Activated naive CD8-positive, alpha-beta T cell treated with anti-CD3 and anti-CD28 coated beads, Interleukin-2, amount 50 U/mL, for 24 hours (primary cell): ENCODE measurements at regions not wholly inside any gene's neighbourhood (a gene's known extent, or its start where the extent isn't known, plus 50 kb on each side); places are given as distances from the start of the nearest gene placed in this dataset.

Experiments
- ATAC-seq: fragments of 150-1000 bp; cut with Tn5 transposase; one replicate; pipeline ENCODE4 v1.10.0; 2021
- DNase-seq: peaks from one replicate; pipeline ENCODE4 v3.0.0; 2021
- H3K27ac Mint-ChIP-seq: one replicate; pipeline ENCODE4 v1.8.0; 2021; ENCODE audit warnings: mild to moderate bottlenecking, mixed read lengths
- H3K27me3 Mint-ChIP-seq: one replicate; pipeline ENCODE4 v1.8.0; 2021; ENCODE audit warnings: mixed read lengths
- H3K36me3 Mint-ChIP-seq: one replicate; pipeline ENCODE4 v1.8.0; 2021; ENCODE audit warnings: low read depth, mixed read lengths
- H3K4me1 Mint-ChIP-seq: one replicate; pipeline ENCODE4 v1.8.0; 2021; ENCODE audit warnings: mixed read lengths
- H3K4me3 Mint-ChIP-seq: one replicate; pipeline ENCODE4 v1.8.0; 2021; ENCODE audit warnings: mild to moderate bottlenecking, moderate library complexity, mixed read lengths
- H3K9me3 Mint-ChIP-seq: one replicate; pipeline ENCODE4 v1.8.0; 2021; ENCODE audit warnings: mixed read lengths

- H3K36me3 Mint-ChIP-seq: no peaks in the 10 kb centered on the region
- H3K27ac Mint-ChIP-seq: peak overlapping the region; percentile 9
- ATAC-seq: no peak
- peaks cover 11% of the 10 kb centered on the region for H3K4me1 Mint-ChIP-seq
- H3K9me3 Mint-ChIP-seq: no peaks in the 10 kb centered on the region
- DNase-seq: no peak
- H3K27me3 Mint-ChIP-seq: no peaks in the 10 kb centered on the region
- H3K4me3 Mint-ChIP-seq: no peak overlapping the region
Observed at GRCh38 chr2:12320027-12320734, 396.6 kb upstream of the TRIB2 start.

GRCh38 chr2:12320991-12321641, 395.6 kb upstream of the TRIB2 start:
- H3K4me3 Mint-ChIP-seq: no peak overlapping the region
- H3K4me1 Mint-ChIP-seq: peaks cover 16% of the 10 kb centered on the region
- H3K27ac Mint-ChIP-seq: no peak overlapping the region
- no peaks in the 10 kb centered on the region for H3K36me3 Mint-ChIP-seq
- no peaks in the 10 kb centered on the region for H3K27me3 Mint-ChIP-seq
- ATAC-seq: no peak
- no peak for DNase-seq
- no peaks in the 10 kb centered on the region for H3K9me3 Mint-ChIP-seq

DNA sequence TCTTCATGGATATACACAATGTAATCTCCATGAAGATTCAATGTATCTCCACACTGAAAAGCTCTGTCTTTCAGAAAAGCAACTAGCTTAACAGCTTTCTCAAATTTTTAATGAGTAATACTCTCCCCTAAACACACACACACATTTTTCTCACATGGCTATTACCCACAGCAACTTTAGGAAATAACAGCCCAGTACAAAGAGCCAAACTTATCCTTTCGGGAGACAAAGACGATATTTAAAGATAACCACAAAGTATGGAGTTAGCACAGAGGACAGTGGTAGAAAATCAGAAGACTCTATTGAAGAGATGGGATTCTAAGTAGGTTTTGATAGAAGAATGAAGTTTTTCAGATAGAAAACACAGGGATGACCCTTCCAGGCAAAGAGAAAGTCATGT, 394.9 kb upstream of the TRIB2 start:
- Mint-ChIP-seq H3K4me3 (no peak overlapping the region), H3K27ac (no peak overlapping the region), H3K4me1 (peaks cover 16% of the 10 kb centered on the region), H3K9me3 (no peaks in the 10 kb centered on the region), H3K36me3 (no peaks in the 10 kb centered on the region), H3K27me3 (peaks cover 3% of the 10 kb centered on the region)
- no peak for ATAC-seq
- DNase-seq: no peak

DNA sequence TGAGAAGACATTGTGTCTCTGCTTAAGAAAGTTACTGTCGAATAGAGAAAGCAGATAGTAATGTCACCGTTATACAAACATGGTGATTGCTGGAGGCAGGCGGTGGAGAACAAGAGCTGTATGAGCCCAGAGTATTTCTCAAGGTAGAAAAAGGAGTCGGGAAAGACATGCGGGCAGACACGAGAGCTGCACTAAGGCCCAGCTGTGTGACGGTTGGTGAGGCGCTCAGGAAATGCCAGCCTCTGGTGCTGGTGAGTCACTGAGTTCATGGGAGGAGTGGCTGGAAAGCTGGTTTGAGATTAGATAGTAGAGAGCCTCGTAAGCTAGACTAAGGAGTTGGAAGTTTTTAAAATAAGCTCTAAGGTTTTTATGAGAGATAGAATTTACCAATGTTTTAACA, 390.9 kb upstream of the TRIB2 start:
- no peak for DNase-seq
- Mint-ChIP-seq H3K4me3 (no peak overlapping the region), H3K9me3 (peaks cover 3% of the 10 kb centered on the region), H3K4me1 (peaks cover 11% of the 10 kb centered on the region), H3K36me3 (no peaks in the 10 kb centered on the region), H3K27ac (no peak overlapping the region), H3K27me3 (peaks cover 5% of the 10 kb centered on the region)
- ATAC-seq: no peak

GRCh38 chr2:12326449-12327190, 390.1 kb upstream of the TRIB2 start:
- Mint-ChIP-seq H3K27ac (no peak overlapping the region), H3K27me3 (peaks cover 5% of the 10 kb centered on the region), H3K4me3 (no peak overlapping the region), H3K9me3 (peaks cover 7% of the 10 kb centered on the region), H3K36me3 (no peaks in the 10 kb centered on the region), H3K4me1 (peaks cover 7% of the 10 kb centered on the region)
- no peak for DNase-seq
- peak; percentile 33 for ATAC-seq

GRCh38 chr2:12330916-12331315, 385.8 kb upstream of the TRIB2 start:
- Mint-ChIP-seq H3K9me3 (peaks cover 9% of the 10 kb centered on the region), H3K36me3 (no peaks in the 10 kb centered on the region), H3K4me3 (no peak overlapping the region), H3K27me3 (peaks cover 19% of the 10 kb centered on the region), H3K27ac (no peak overlapping the region), H3K4me1 (peaks cover 13% of the 10 kb centered on the region)
- ATAC-seq (no peak), DNase-seq (no peak)

DNA sequence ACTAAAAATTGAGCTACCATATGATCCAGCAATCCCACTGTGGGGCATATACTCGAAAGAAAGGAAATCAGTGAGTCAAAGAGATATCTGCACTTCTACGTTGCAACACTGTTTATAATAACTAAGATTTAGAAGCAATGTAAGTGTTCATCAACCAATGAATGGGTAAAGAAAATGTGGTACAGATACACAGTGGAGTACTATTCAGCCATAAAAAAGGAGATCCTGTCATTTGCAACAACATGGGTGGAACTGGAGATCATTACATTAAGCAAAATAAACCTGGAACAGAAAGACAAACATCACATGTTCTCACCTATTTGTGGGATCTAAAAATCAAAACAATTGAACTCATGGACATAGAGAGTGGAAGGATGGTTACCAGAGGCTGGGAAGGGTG, 385.0 kb upstream of the TRIB2 start:
- H3K4me3 Mint-ChIP-seq: no peak overlapping the region
- ATAC-seq: no peak
- H3K27me3 Mint-ChIP-seq: peaks cover 16% of the 10 kb centered on the region
- H3K4me1 Mint-ChIP-seq: peaks cover 12% of the 10 kb centered on the region
- no peak overlapping the region for H3K27ac Mint-ChIP-seq
- H3K36me3 Mint-ChIP-seq: no peaks in the 10 kb centered on the region
- peaks cover 9% of the 10 kb centered on the region for H3K9me3 Mint-ChIP-seq
- no peak for DNase-seq

DNA sequence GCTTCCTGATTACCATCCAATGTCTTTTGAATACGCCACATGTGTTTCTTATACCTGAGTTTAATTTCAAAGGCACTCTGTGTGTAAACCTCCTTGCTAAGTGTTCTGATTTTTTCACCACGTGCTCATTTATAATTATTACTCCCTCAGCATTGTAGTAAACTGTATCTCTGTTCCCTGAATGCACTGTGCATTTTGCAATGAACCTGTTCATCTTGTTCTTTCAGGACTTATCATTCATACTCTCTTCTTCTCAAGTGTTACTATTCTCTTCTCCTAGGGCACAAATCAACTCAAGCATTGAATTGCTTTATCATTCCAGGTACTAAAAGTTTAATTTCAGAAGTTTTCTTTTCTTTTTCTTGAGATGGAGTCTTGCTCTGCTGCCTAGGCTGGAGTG, 383.4 kb upstream of the TRIB2 start:
- H3K4me3 Mint-ChIP-seq: no peak overlapping the region
- peaks cover 14% of the 10 kb centered on the region for H3K27me3 Mint-ChIP-seq
- no peak overlapping the region for H3K27ac Mint-ChIP-seq
- DNase-seq (no peak), ATAC-seq (no peak)
- peaks cover 6% of the 10 kb centered on the region for H3K9me3 Mint-ChIP-seq
- no peaks in the 10 kb centered on the region for H3K36me3 Mint-ChIP-seq
- peaks cover 10% of the 10 kb centered on the region for H3K4me1 Mint-ChIP-seq

DNA sequence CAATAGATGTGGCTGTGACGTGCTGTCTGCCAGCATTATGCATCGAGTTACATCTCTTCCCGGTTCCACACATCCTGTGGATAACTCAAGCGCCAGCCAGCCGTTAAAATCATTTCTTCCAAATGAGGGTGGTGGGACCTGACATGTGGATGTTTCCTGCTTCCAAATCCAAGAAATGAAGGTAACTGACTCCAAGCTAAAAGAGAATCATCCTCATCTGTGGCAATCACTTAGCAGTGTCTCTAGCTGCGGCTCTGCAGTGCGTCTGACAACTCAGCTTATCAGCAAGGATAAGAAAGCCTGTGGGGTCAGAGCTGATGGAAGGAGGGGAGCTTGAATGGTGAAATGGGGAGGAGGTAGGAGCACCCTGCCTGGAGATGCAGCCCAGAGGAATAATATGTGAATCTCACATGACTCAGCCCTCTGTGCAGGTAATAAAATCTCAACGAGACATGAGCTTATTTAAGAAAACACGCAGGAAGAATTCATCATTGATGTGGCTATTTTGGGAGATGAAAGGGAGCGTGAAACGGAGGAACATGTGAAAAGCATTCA, 382.2 kb upstream of the TRIB2 start:
- peaks cover 6% of the 10 kb centered on the region for H3K9me3 Mint-ChIP-seq
- peaks cover 14% of the 10 kb centered on the region for H3K27me3 Mint-ChIP-seq
- H3K4me3 Mint-ChIP-seq: no peak overlapping the region
- DNase-seq (no peak), ATAC-seq (no peak)
- H3K4me1 Mint-ChIP-seq: peaks cover 10% of the 10 kb centered on the region
- no peak overlapping the region for H3K27ac Mint-ChIP-seq
- no peaks in the 10 kb centered on the region for H3K36me3 Mint-ChIP-seq

DNA sequence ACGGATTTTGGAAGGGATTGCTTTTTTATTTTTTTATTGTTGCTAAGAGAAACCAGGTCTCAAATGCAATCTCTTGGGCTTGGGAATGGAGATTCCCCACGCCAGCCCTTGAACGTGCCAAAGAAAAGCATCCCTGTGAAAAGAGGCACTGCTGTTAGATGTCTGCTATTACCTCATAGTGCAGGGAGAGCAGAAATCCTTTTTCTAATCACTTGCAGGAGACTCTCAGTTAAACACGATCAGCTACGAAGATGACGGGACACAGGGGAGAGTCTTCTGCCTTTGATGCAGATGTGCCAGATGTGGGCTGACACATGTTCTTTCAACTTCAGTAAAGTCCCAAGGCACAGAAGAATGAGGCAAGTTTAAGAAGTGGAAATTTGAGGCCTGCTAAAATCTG, 381.6 kb upstream of the TRIB2 start:
- Mint-ChIP-seq H3K4me3 (no peak overlapping the region), H3K27me3 (peaks cover 14% of the 10 kb centered on the region), H3K9me3 (peaks cover 6% of the 10 kb centered on the region), H3K27ac (no peak overlapping the region), H3K4me1 (peaks cover 10% of the 10 kb centered on the region), H3K36me3 (no peaks in the 10 kb centered on the region)
- DNase-seq: no peak
- ATAC-seq: no peak

GRCh38 chr2:12335995-12336394, 380.7 kb upstream of the TRIB2 start:
- ATAC-seq: no peak
- Mint-ChIP-seq H3K27me3 (peaks cover 14% of the 10 kb centered on the region), H3K9me3 (peaks cover 6% of the 10 kb centered on the region), H3K36me3 (no peaks in the 10 kb centered on the region), H3K27ac (no peak overlapping the region), H3K4me1 (peaks cover 10% of the 10 kb centered on the region), H3K4me3 (no peak overlapping the region)
- DNase-seq: no peak

DNA sequence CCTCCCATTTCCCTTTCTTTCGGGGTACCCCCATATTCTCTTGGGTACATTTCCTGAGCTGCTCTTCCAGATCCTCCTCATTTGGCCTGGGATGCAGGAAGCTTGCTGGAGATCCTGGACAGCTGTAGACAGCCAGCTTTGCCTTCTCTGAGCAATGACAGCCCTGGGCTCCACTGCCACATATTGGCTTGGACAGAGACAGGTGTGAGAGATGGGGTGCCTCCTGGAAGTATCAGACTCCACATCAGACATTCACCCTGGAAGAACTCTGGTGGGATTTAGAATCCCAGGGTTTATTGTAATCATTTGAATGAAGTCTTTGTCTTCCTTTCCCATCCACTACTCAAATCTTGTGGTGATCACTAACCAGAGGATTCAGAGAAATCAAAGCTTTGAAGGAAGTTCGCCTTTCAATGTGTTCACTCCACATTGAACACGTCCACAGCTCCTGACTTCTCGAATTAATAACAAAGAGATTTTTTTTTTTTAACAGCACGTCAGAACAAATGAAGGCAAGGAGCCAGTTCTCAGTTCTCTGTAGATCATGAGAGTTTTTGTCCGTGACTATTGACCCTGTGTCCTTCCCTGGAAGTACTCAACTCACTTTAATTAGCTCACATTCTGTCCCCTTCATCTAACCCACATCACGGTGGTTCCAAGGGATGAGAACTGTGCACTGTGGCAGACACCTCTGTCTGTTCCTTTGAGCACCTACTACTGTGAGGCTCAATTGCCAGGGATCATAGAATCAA, 377.6 kb upstream of the TRIB2 start:
- H3K4me3 Mint-ChIP-seq: no peak overlapping the region
- peaks cover 8% of the 10 kb centered on the region for H3K27me3 Mint-ChIP-seq
- ATAC-seq (no peak), DNase-seq (no peak)
- H3K9me3 Mint-ChIP-seq: no peaks in the 10 kb centered on the region
- H3K4me1 Mint-ChIP-seq: peaks cover 8% of the 10 kb centered on the region
- H3K27ac Mint-ChIP-seq: no peak overlapping the region
- H3K36me3 Mint-ChIP-seq: no peaks in the 10 kb centered on the region

DNA sequence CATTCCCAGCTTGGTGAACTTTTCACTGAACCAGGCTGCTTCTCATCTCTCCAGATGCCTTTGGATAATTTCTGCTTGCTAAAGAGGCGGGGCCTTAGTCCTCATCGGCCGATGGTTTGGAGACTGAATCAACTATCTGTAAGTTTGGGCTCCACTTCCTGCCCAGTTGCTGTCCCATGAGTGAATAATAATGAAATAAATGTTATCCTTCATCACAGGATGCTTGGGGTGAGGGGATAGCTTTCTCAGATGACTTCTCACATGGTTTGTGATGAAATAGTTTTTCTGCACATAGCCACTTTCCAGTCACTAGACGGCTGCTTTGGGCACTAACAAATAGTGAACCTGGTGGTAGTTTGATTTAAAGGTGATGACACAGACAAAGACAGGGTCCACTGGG, 376.6 kb upstream of the TRIB2 start:
- Mint-ChIP-seq H3K27ac (no peak overlapping the region), H3K4me3 (no peak overlapping the region), H3K36me3 (no peaks in the 10 kb centered on the region), H3K27me3 (no peaks in the 10 kb centered on the region), H3K4me1 (no peaks in the 10 kb centered on the region), H3K9me3 (no peaks in the 10 kb centered on the region)
- ATAC-seq: no peak
- DNase-seq: no peak

- Mint-ChIP-seq H3K27me3 (no peaks in the 10 kb centered on the region), H3K9me3 (peaks cover 3% of the 10 kb centered on the region), H3K4me1 (no peaks in the 10 kb centered on the region), H3K27ac (no peak overlapping the region), H3K36me3 (peaks cover 1% of the 10 kb centered on the region), H3K4me3 (no peak overlapping the region)
- DNase-seq (no peak), ATAC-seq (no peak)
Observed at GRCh38 chr2:12341215-12341614, 375.5 kb upstream of the TRIB2 start.
